GM12891 (cell line): ENCODE measurements at regions not wholly inside any gene's neighbourhood (a gene's known extent, or its start where the extent isn't known, plus 50 kb on each side); places are given as distances from the start of the nearest gene placed in this dataset.

Source experiments
- PAX5 ChIP-seq: IDR thresholded peaks from 2 replicates; pipeline ENCODE4 v1.6.1; 2011; ENCODE audit warnings: low read length, moderate library complexity, mild to moderate bottlenecking; ENCODE audit not compliant: insufficient read depth, severe bottlenecking
- POLR2A ChIP-seq: IDR thresholded peaks from 2 replicates; pipeline ENCODE4 v1.6.1; 2011; ENCODE audit warnings: low read depth, low read length, control low read depth
- POLR2AphosphoS5 ChIP-seq: IDR thresholded peaks from 2 replicates; pipeline ENCODE4 v1.6.1; 2011; ENCODE audit warnings: low read depth, low read length, control low read depth
- POU2F2 ChIP-seq: IDR thresholded peaks from 2 replicates; pipeline ENCODE4 v1.6.1; 2011; ENCODE audit warnings: low read depth, mild to moderate bottlenecking, control low read depth, low read length, moderate library complexity
- SPI1 ChIP-seq: IDR thresholded peaks from 2 replicates; pipeline ENCODE4 v1.6.1; 2011; ENCODE audit warnings: low read depth, low read length, control low read depth
- TAF1 ChIP-seq: IDR thresholded peaks from 2 replicates; pipeline ENCODE4 v1.6.1; 2011; ENCODE audit warnings: low read depth, low read length, control low read depth

- TF ChIP-seq POLR2A = no peak
- TF ChIP-seq TAF1 = no peak
- no peak for TF ChIP-seq POLR2AphosphoS5
- no peak for TF ChIP-seq POU2F2
- no peak for TF ChIP-seq SPI1
- TF ChIP-seq PAX5 = no peak
Observed at GRCh38 chr22:23517804-23518375, 62.2 kb downstream of the IGLL1 start.
